Left cardiac atrium (tissue), 4 donors: ENCODE measurements at regions not wholly inside any gene's neighbourhood (a gene's known extent, or its start where the extent isn't known, plus 50 kb on each side); places are given as distances from the start of the nearest gene placed in this dataset.
A peak's percentile ranks its signal among the peaks of the same experiment; 100 is the strongest.
"Not testable (repeated sequence)": the region's sequence is repeated elsewhere in the genome, so short reads cannot be mapped to it uniquely, and the experiment has no call there.

Source experiments
- ATAC-seq, 2 donors: fragments of 200-7000 bp; cut with Tn5 transposase; one replicate each; pipeline ENCODE4 v1.9.1; 2020; ENCODE audit warnings: mild to moderate bottlenecking in 2 of 2, moderate library complexity in 2 of 2
- DNase-seq: peaks from one replicate; pipeline ENCODE4 v3.0.0-alpha.2; 2020
- intact Hi-C, 2 donors: fragments of 100-400 bp; cut with DNase I; formaldehyde crosslinking; loops; one replicate each; pipeline versions ENCODE4 v1.14.1 to v1.15.1; 2022 to 2023
- donor health status: DM: no; HTN: yes; CAD: no.
- donor health status: DM: no; HTN: yes; CAD: no; lungs with severe emphysema.
- donor health status: DM: yes; HTN: yes; CAD: no.
- donor health status: Dilated cardiomyopathy.

DNA sequence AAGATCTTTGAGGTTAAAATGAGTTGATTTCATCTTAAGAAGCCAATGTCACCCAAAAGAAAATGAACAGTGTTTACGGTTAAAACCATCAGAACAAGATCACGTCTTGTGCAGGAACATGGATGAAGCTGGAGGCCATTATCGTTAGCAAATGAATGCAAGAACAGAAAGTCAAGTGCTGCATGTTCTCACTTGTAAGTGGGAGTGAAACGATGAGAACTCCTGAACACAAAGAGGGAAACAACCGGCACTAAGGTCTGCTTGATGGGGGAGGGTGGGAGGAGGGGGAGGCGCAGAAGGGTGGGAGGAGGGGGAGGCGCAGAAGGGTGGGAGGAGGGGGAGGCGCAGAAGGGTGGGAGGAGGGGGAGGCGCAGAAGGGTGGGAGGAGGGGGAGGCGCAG is 214.8 kb upstream of the PRKCQ start:
- not testable (repeated sequence) for ATAC-seq, DNase-seq
- intact Hi-C loops: loop anchor here in 1 of 2 donors (5.0 kb wide), 1 partner anchor 622 kb away; no protein-coding TSS in a partner anchor

DNA sequence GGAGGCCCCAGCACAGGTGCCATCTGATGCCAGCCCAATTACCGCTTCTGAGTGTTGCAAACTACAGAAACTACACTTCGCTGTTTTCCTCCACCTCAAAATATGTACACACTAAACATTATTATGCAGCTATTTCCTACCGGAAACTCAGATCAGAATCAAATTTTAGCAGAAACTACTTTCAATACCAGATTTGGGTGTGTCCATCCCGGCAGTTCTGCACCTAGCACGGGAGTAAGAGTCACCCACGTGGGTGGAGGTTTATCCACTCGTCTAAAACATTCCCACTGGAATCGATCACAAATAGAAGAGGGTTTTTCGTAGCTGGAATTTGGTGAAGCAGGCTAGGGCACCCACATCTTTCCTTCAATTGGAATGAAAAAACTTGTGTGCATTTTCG is 214.4 kb upstream of the PRKCQ start:
- intact Hi-C loops: loop anchor here in 1 of 2 donors (5.0 kb wide), 1 partner anchor 623 kb away; no protein-coding TSS in a partner anchor
- no peak for ATAC-seq
- DNase-seq: no peak

DNA sequence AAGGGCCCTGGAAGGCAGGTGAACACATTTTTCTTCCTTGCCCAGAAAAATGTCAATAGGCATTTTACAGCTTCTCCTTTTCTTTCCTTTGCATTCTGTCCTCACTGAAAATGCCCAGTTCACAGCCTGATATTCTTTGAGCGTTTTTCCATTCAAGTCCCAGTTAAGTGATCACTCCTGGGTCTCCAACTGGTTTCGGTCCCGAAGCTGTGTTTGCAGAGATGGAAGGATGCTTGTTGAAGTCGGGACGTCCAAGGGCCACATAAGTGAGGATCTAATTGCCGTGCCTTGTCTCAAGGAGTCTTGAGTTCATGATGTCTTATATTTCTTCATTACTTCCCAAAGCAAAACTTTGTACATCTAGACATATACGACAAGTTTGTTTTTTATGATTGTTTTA is 208.7 kb upstream of the PRKCQ start:
- ATAC-seq (no peak), DNase-seq (no peak)
- intact Hi-C loops: no loop called here

DNA sequence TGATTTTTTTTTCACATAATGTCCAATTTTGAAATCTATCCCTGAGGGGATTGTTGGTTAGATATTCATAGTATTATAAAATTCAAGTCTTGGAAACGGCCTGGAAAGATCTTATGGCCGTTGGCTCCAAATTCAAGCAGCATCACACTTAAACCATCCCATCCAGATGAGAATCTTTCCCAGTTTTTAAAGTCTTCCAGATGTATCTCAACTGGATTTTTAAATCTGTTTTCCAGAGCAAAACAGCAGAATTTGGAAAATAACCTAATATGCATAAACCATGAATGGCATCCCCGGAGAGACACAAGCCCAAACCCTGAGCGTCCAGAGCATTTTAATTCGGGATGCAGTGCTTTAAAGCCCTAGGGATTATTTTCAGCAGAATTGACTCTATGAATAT is 208.2 kb upstream of the PRKCQ start:
- ATAC-seq (no peak), DNase-seq (no peak)
- intact Hi-C loops: no loop called here

DNA sequence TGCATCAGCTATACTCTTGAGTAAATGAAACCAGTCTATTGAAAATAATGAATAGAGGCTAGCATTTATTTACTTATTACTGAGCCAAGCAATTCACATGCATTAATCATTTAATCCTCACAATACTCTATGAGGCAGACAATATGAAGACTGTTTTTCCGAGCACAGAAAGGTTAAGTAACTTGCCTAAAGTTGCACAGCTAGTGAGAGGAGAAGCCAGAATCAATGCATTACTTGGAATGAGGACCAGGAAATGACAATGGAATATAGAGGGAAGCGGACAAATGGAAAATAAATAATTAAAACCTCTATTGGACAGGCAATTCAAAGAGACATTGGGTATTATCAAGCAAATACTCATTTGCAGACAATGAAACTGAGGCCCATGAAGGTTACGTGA is 207.6 kb upstream of the PRKCQ start:
- DNase-seq (no peak), ATAC-seq (no peak)
- intact Hi-C loops: no loop called here

DNA sequence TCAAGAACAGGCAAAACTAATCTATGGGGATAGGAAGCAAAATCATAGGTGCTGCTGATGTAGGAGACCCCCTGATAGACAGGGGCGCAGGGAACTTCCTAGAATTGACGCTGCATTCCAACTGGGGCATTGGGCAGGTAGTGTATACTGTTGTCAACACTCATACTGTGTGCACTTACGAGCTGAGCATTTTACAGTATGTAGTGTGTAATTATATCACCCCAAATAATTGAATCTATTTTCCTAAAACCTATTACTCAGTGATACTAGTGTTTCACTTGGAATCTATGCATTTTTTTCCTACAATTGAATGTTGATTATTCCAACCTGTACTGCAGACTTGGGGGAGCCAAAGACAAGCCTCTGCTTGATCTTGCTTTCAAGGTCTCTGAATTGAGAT is 207.0 kb upstream of the PRKCQ start:
- intact Hi-C loops: no loop called here
- ATAC-seq (no peak), DNase-seq (no peak)

DNA sequence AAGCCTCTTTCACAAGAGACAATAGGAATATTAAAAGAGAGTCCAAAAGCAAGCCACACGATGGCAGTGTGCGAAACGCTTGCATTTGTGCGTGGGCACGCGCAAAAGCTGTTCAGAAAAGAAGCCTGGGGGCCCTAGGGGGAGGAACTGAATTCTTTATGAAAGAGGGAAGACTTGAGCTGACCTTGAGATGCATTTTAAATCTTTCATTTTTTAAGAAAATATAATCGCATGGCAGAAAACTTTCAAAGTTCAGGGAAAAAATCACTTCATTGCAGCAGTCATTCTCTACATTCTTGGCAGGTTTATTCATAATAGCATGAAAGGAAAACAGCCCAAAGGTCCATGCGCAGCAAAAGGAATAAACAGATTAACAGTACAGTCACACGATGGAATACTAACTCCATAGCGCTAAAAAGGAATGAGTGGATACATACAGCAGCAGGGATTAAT is 206.5 kb upstream of the PRKCQ start:
- DNase-seq (no peak), ATAC-seq (peak in 1 of 2 donors; percentile 31)
- intact Hi-C loops: no loop called here

DNA sequence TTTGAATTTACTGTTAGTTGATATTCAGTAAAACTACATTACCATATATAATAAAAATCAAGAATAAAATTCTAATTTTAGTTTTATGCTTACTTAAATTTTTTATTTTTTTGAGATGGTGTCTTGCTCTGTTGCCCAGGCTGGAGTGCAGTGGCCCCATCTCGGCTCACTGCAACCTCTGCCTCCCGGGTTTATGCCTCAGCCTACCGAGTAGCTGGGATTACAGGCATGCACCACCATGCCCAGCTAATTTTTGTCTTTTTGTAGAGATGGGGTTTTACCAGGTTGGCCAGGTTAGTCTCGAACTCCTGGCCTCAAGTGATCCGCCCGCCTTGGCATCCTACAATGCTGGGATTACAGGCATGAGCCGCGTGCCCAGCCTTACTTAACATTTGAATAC is 204.4 kb upstream of the PRKCQ start:
- ATAC-seq, intact Hi-C loops, DNase-seq: not testable (repeated sequence)

DNA sequence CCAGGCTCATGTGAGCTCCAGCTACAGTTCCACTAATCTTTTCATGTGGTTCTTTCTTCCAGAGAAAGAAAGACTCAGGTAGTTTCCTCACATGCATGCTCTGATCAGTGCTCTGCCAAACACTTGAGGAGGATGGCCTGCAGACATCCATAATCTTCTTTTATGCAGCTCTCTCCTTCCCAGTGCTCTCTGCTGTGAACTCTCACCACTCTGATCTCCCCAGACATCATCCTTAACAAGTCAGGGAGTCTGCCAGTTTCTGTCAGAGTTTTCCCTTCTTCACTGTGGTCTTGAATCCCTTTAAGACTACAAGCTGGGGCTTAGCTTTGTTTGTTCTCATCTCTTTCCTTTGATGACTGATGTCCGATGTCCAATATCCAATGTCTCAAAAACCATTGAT is 203.4 kb upstream of the PRKCQ start:
- intact Hi-C loops: no loop called here
- ATAC-seq: no peak
- no peak for DNase-seq

DNA sequence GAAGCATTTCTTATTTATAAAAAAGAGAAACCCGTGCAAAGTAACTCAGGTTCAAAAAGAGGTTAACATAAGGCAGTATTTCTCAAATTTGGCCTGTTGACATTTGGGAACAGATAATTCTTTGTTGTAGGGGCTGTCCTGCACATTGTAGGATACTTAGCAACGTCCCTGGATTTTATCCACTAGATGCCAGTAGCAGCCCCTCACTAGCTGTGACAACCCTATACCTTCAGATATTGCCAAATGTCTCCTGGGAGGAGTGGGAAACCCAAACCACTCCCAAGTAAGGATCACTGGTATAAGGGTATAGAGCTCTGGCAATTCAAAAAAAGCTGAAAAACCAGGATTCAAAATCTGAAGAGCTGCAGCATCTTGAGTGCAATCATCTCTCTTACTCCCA is 202.3 kb upstream of the PRKCQ start:
- ATAC-seq: no peak
- DNase-seq: no peak
- intact Hi-C loops: no loop called here

DNA sequence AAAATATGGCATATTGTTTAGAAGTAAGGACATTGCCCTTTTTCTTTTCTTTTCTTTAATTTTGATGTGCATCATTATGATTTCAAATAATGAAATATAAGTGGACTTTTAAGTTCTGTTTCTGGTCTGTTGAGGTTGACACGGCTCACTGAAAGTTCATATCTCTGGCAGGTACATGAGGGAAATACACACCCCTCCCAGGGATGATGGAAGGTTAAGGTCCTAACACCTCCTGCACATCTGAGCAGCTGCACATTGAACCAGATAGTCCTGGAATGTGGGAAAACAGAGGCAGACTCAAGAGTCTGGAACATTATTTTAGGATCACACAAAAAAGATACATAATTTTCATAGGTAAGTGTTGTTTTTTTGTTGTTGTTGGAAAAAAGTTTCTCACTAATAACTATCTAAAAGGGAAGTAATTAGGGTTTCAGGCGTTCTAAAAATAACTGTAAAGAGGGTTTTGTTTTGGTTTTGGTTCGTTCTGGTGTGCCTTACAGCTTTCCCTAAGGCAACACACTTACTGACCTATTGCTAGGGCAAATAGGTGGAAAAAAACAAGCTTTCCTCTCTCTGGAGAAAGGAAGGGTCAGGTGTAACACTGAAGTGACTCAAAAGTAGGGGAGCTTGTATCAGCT is 201.2 kb upstream of the PRKCQ start:
- intact Hi-C loops: no loop called here
- DNase-seq (no peak), ATAC-seq (no peak)

DNA sequence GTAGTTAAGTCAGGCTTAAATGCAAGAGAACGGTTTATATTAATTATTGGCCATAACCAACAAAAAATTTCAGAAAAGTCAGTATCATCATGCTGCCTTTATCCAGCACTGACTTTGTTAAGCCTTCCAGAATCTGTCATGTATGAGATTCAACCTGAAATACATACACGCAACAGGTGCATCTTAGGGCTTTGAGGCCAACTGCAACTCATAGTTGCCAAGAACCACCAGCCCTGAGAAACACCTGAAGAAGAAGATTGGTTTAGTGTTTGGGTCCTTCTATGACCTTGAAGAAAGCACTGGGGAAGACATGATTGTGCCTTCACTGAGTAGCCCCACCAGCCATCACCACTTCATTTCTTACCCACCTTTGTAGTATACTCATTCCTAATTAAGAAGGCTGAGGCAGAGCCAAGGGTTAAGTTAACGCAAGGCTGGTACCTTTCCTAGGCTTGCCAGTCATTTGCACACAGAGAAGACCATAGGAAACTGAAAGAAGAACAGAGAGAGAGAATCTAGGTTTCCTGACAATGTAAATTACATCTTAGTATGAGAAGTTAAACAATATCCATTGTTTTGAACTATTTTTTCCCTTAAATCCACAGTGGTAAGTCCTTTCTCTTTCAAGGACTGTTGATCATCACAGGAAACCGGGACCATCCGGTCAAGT is 200.1 kb upstream of the PRKCQ start:
- ATAC-seq: no peak
- intact Hi-C loops: no loop called here
- no peak for DNase-seq

DNA sequence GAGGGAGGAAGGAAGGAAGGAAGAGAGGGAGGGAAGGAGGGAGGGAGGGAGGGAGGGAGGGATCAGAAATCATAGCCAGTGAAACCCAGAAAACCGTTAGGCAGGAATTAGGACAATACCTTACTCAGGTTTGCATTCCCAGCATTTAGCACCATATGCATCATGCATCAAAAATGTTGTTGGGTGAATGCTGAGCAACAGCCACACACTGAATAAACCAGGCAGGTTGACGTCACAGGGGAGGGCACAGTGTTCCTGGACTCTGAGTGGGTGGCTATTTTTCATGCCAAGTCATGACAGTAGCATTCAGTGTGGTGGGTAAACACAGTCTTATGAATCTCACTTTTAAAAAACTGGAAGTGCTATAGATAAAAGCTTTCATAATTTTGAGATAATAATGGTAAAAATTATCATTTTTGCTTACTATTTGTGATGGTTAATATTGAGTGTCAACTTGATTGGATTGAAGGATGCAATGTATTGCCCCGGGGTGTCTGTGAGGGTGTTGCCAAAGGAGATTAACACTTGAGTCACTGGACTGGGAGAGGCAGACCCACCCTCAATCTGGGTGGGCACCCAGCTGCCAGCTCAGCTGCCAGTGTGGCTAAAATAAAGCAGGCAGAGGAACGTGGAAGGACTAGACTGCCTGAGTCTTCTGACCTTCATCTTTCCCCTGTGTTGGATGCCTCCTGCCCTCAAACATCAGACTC is 199.1 kb upstream of the PRKCQ start:
- intact Hi-C loops: no loop called here
- DNase-seq (peak; percentile 31), ATAC-seq (peak; percentile 50 to 97)

DNA sequence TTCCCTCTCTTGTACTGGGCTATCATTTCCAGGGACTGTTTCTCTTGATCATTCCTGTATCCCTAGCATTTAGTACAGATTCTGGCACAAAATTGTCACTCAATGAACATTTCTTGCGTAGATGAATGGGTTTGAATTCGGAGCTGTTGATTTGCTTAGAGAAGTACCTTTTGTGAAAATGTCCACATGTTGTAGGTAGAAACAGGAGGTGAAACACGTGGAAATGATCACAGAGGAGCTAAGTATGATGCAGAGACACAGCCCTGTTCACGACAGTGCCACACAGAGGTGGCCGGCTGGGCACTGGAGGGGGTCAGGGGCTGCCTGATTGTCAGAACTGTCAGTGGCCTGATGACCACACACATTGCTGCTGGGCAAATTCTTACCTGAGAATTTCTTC is 196.1 kb upstream of the PRKCQ start:
- no peak for DNase-seq
- intact Hi-C loops: no loop called here
- ATAC-seq: no peak

DNA sequence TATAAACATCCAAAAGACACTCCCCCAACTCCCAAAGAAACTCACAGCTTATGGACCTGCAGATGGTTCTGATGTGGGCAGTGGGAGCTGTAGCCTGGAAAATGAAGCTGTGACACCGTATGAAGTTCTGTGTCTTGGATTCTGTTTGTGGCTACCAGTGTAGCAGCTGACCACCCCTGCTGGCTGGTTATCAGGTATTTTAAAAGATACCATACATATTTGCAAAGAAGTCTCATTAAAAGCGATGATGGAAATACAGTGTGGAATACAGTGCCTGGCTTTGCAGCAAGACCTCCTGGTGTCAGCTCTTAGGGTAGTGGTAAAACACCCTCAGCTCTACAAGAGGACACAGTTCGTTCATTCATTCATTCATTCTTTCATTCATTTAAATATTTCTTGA is 194.3 kb upstream of the PRKCQ start:
- intact Hi-C loops: no loop called here
- no peak for DNase-seq
- no peak for ATAC-seq

DNA sequence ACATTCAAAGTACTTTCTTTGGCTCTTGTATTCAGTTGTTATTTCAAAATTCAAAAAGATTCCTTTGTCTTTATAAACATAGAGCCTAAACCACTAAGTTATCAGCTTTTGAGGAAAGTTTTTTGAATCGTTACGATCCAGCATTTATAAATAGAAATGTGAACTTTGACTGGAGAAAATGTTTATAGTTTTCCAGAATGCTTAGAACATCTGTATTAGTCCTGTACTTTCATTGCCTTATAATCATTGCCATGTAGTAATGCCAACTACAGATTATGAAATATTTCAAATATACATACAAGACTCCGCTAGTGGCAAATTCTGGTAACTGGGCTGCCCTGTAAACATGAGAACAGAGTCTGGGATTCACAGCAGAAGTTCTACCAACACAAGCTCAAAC is 191.3 kb upstream of the PRKCQ start:
- ATAC-seq (no peak), DNase-seq (no peak)
- intact Hi-C loops: no loop called here

DNA sequence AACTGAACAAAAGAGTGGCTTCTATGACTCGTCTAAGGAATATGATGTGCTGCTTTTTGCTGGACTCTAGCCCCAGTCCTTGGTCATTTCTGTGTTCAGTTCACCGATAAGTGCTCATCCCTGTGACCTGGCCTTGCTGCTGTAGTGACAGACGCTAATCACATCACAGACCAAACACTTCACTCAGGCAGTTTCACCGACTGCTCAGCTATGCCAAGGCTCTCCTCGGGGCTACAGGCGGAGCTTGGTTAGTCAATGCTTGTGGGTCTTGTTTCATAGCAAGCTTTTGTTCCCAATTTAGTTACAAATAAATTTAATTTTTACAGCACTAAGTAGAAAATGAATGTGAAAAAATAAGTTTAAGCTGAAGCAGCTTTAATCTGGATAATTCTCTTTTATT is 190.8 kb upstream of the PRKCQ start:
- intact Hi-C loops: no loop called here
- DNase-seq (no peak), ATAC-seq (no peak)

DNA sequence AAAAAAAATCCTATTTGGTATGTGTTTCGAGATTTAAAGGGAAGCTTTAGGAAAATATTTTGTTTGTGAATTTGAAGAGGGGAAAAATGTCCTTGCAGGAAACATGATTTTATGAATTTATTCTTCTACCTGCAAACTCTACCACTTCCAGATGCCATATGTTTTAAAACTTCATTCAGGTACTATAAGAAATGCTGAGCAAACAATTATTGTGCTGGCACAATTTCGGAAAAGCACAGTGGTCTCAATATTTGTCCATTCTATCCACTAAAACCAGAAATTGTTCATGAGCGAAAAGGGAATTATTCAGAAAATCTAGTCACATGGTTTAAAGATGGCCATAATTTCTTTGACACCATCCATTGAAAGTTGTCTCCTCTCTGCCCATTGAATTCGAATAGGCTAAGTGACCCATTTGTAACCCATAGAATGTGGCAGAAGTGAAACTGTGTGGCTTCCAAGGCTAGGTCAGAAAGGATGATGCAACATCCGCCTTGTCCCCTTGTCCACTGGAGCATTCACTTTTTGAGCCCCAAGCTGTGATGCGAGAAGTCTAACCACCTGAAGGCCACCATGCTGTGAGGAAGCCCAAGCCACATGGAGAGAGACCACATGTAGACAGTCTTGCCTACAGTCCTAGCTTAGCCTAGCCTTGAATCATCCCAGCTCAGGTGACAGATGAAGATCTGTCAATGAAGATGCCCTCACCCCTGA is 189.8 kb upstream of the PRKCQ start:
- DNase-seq (no peak), ATAC-seq (no peak)
- intact Hi-C loops: no loop called here

DNA sequence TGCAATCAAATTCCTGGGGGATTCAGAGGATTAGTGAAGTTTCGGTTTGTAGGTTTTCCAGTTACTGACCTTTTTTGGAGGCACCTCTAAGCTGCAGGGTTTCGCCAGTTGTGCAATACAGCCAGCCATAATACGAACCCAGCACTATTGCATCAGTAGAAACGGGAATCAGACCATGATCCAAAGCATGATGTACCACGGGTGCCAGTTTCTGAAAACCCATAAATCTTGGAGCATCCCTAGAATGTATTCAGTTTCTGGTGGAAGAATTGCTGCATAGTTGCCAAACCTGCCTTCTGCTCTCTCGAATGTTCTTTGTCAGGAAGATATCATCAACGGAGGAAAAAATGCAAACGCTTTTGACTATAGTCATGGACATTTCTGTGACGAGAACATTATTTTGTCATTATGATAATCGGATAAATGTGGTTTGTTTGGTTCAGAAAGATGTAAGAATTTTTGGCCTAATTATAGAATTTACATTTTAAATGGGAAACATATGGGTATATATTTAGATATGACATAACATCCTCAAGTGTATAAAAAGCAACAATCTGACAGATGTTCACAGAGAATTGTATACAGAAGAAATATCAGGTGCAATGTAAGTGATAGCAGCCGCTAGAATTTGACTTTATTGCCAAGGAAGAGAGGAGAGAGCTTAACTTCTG is 186.2 kb upstream of the PRKCQ start:
- DNase-seq (no peak), ATAC-seq (no peak)
- intact Hi-C loops: no loop called here
